Pulmonary artery endothelial cell (primary cell): ENCODE measurements at regions not wholly inside any gene's neighbourhood (a gene's known extent, or its start where the extent isn't known, plus 50 kb on each side); places are given as distances from the start of the nearest gene placed in this dataset.

Experiments
- DNase-seq: peaks from one replicate; pipeline ENCODE4 v3.0.0-alpha.2; 2011; ENCODE audit warnings: low read depth, low spot score

- DNase-seq, result no peak
Measured at GRCh38 chr15:77688693-77689092, 56.0 kb upstream of the LINGO1 start.

DNA sequence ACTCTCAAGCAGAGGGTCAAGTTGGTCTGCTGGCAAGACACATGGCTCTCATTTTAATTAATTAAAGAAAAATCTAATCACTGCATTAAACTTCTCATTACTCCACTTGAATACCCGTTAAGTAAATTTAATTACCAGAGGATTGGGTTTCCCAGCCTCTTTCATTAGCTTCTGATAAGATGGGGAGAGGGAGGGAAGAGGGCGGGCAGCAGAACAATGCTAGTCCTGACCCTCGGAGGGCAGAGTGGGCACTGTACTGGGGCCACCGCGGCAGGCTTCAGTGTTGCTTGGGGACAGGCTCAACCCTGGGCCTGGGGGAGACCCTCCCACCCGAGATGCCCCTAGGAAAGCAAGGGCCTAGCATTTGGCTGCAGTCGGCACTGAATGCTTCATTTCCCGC, 55.6 kb upstream of the LINGO1 start:
- DNase-seq, result no peak

- no peak for DNase-seq
Measured at GRCh38 chr15:77685082-77685815, 52.5 kb upstream of the LINGO1 start.

DNA sequence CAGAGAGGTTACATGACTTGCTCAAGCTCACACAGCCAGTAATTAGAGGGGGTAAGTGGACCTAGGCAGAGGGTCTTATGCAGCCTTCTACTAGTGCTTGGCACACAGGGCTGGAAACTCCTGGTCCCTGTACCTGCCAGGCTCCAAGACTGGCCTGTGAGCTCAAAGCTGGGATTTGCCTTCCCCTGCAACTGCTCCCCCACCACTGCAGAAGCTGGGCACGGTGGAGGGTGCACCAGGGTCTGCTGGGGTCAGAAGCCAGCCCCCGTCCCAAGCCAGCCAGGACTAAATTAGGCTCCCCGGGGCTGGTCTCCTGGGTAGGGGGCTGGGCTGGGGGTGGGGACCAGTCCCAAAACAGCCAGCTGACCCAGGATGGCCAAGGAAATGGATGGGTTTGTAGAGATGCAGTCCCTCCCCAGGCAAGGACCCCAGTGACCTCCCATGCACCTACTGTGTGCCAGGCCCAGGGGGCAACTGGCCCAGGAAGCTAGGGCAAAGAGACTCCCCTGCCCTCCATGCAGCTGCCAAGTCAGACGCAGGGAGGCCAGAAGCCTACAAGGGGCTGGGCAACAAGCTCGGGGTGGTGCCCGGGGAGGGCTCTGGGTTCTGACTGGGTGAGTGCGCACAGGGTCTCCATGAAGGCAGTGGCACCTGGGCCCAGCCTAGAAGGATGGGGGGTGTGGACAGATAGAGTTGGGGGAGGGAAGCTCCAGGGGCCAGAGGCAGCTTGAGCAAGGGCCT, 51.8 kb upstream of the LINGO1 start:
- no peak for DNase-seq

- DNase-seq, result no peak
Measured at GRCh38 chr15:77682564-77682963, 49.9 kb upstream of the LINGO1 start.
